CD14-positive monocyte (primary cell): ENCODE measurements at regions not wholly inside any gene's neighbourhood (a gene's known extent, or its start where the extent isn't known, plus 50 kb on each side); places are given as distances from the start of the nearest gene placed in this dataset.

Source experiments
- DNase-seq, 3 donors: peaks; one replicate each; pipeline ENCODE4 v3.0.0-alpha.2; 2011 to 2022
- H2AFZ ChIP-seq: 2 replicates; pipeline ENCODE4 v1.6.0; 2012; ENCODE audit warnings: mild to moderate bottlenecking, low read depth, low read length, inconsistent platforms; ENCODE audit not compliant: insufficient read depth, poor library complexity, severe bottlenecking
- H3K27ac ChIP-seq, 2 donors: 1 replicate in 1 of 2; 2 replicates in 1 of 2; pipeline ENCODE4 v1.5.1; 2012 to 2013; ENCODE audit warnings: low read length in 2 of 2, control low read depth in 1 of 2, inconsistent platforms in 1 of 2, low read depth in 1 of 2, mild to moderate bottlenecking in 1 of 2
- H3K27me3 ChIP-seq, 2 donors: one replicate each; pipeline versions ENCODE4 v1.6.0 to v1.6.1; 2011 to 2013; ENCODE audit warnings: low read length in 2 of 2; ENCODE audit not compliant: control insufficient read depth in 2 of 2, insufficient read depth in 2 of 2
- H3K36me3 ChIP-seq, 2 donors: replicated peaks in 1 of 2; 1 replicate in 1 of 2; 2 replicates in 1 of 2; pipeline versions ENCODE4 v1.5.1 to v1.6.1; 2012 to 2013; ENCODE audit warnings: low read length in 2 of 2, control low read depth in 1 of 2, inconsistent platforms in 1 of 2, mild to moderate bottlenecking in 1 of 2; ENCODE audit not compliant: insufficient read depth in 2 of 2, control insufficient read depth in 1 of 2
- H3K4me1 ChIP-seq, 2 donors: 1 replicate in 1 of 2; 2 replicates in 1 of 2; pipeline versions ENCODE4 v1.5.1 to v1.6.1; 2012 to 2013; ENCODE audit warnings: low read length in 2 of 2, control low read depth in 1 of 2, inconsistent platforms in 1 of 2, mild to moderate bottlenecking in 1 of 2, moderate library complexity in 1 of 2; ENCODE audit not compliant: insufficient read depth in 2 of 2, control insufficient read depth in 1 of 2
- H3K4me2 ChIP-seq: replicated peaks from 2 replicates; pipeline ENCODE3; 2012; ENCODE audit warnings: low read length, moderate library complexity, mild to moderate bottlenecking; ENCODE audit not compliant: poor library complexity, severe bottlenecking; ENCODE audit errors: extremely low read depth
- H3K4me3 ChIP-seq, 3 experiments: fragments of 200-600 bp in 1 of 3; sonication (generic) in 1 of 3; replicated peaks in 1 of 3; 1 replicate in 2 of 3; 2 replicates in 1 of 3; pipeline ENCODE4 v1.5.1; 2011 to 2013; ENCODE audit warnings: low read length in 3 of 3, mild to moderate bottlenecking in 3 of 3, control low read depth in 2 of 3, low read depth in 2 of 3, inconsistent platforms in 1 of 3, moderate library complexity in 1 of 3
- H3K79me2 ChIP-seq: 2 replicates; pipeline ENCODE4 v1.6.0; 2012; ENCODE audit warnings: mild to moderate bottlenecking, control low read depth, inconsistent platforms, low read length, moderate library complexity; ENCODE audit not compliant: insufficient read depth
- H3K9ac ChIP-seq: 2 replicates; pipeline ENCODE4 v1.6.0; 2017; ENCODE audit warnings: low read length, mild to moderate bottlenecking; ENCODE audit not compliant: insufficient read depth, poor library complexity, severe bottlenecking
- H3K9me3 ChIP-seq, 2 donors: replicated peaks in 1 of 2; 1 replicate in 1 of 2; 2 replicates in 1 of 2; pipeline versions ENCODE4 v1.5.1 to v1.6.1; 2012 to 2013; ENCODE audit warnings: low read length in 2 of 2, control low read depth in 1 of 2; ENCODE audit not compliant: control insufficient read depth in 1 of 2, insufficient read depth in 1 of 2
- H4K20me1 ChIP-seq: 2 replicates; pipeline ENCODE4 v1.6.0; 2012; ENCODE audit warnings: mild to moderate bottlenecking, low read length, control low read depth, moderate library complexity; ENCODE audit not compliant: insufficient read depth
- H3K27ac Mint-ChIP-seq, 7 donors: one replicate each; pipeline ENCODE4 v1.8.0; 2020; ENCODE audit warnings: mild to moderate bottlenecking in 7 of 7, mixed read lengths in 7 of 7, moderate library complexity in 6 of 7, inconsistent platforms in 2 of 7
- H3K27me3 Mint-ChIP-seq, 3 donors: one replicate each; pipeline ENCODE4 v1.8.0; 2021 to 2022; ENCODE audit warnings: low read depth in 3 of 3, mild to moderate bottlenecking in 3 of 3, mixed read lengths in 3 of 3, moderate library complexity in 3 of 3, inconsistent platforms in 1 of 3
- H3K36me3 Mint-ChIP-seq, 2 donors: one replicate each; pipeline ENCODE4 v1.8.0; 2020; ENCODE audit warnings: mixed read lengths in 2 of 2, inconsistent platforms in 1 of 2, mild to moderate bottlenecking in 1 of 2
- H3K4me1 Mint-ChIP-seq: one replicate; pipeline ENCODE4 v1.8.0; 2020; ENCODE audit warnings: mild to moderate bottlenecking, mixed read lengths
- H3K4me3 Mint-ChIP-seq, 2 donors: one replicate each; pipeline ENCODE4 v1.8.0; 2020; ENCODE audit warnings: mild to moderate bottlenecking in 2 of 2, mixed read lengths in 2 of 2, moderate library complexity in 1 of 2
- H3K9me3 Mint-ChIP-seq, 7 donors: one replicate each; pipeline ENCODE4 v1.8.0; 2020 to 2022; ENCODE audit warnings: mixed read lengths in 7 of 7, mild to moderate bottlenecking in 6 of 7, moderate library complexity in 6 of 7, inconsistent platforms in 2 of 7
- WGBS: methylation state at CpG from one replicate; pipeline ENCODE4 v1.1.5; 2013; ENCODE audit warnings: missing lambda C conversion rate; ENCODE audit not compliant: insufficient coverage; 5-methylcytosine and 5-hydroxymethylcytosine counted together
- intact Hi-C, 2 donors: fragments of 100-400 bp; cut with micrococcal nuclease; formaldehyde crosslinking; loops; one replicate each; pipeline versions ENCODE4 v1.15.0 to v1.15.1; 2023
- TF ChIP-seq, protein P1 (sequence below): fragments of 200-600 bp; IDR thresholded peaks from one replicate; pipeline ENCODE4 v1.8.0; 2022; ENCODE audit warnings: antibody characterized with exemption, mild to moderate bottlenecking

DNA sequence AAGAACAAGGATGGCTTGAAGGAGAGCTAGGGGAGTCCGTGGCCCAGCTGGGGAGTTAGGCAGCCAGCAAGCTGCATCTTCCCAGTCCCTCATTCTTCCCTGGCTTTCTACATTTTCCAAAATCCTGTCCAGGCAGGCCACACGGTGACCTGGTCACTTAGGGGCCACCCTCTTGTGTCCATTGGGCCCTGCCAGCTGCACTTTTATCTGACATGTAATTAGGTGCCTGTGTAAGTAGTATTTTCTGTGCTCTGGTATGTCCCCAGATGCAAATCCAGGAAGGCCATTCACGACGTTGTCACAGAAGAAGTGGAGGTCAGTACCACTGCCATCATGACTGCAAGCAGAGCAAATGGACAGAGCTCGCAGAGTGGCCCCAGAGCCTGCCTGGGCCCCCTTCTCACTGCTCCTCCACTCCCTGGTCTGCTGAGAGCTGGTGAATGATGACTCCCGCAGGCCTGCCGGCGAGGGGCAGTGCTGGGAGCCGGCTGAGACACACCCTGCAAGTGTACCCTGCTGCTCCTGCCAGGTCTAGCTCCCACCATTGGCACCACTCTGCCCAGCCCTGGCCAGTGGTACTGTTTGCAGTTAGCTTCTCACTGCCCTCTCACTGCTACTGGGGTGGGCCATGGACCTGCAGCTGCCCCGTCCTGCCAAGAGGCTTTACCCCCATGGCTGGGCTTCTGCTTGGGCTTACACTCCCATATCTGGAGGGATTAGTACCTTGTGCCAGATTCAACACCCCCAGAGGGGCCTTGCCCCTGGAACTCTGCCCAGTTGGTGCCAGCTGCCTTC, 98.2 kb downstream of the GLRX3 start:
- H3K27me3 Mint-ChIP-seq: peaks cover 11 to 43% (median 17%) of the 10 kb centered on the region in 3 donors
- Histone ChIP-seq H3K9me3 (peaks cover 0 to 7% of the 10 kb centered on the region in 2 donors), H3K4me2 (no peak overlapping the region), H3K9ac (no peak overlapping the region), H3K79me2 (no peaks in the 10 kb centered on the region), H3K4me1 (no peaks in the 10 kb centered on the region), H2AFZ (no peak overlapping the region), H3K27ac (no peak overlapping the region), H3K27me3 (peaks cover 2 to 9% of the 10 kb centered on the region in 2 donors), H4K20me1 (no peaks in the 10 kb centered on the region), H3K4me3 (no peak overlapping the region), H3K36me3 (no peaks in the 10 kb centered on the region)
- no peaks in the 10 kb centered on the region for H3K36me3 Mint-ChIP-seq
- H3K27ac Mint-ChIP-seq: no peak overlapping the region
- no peak for DNase-seq
- no peak overlapping the region for H3K4me3 Mint-ChIP-seq
- intact Hi-C loops: no loop called here
- TF ChIP-seq, protein P1, sequence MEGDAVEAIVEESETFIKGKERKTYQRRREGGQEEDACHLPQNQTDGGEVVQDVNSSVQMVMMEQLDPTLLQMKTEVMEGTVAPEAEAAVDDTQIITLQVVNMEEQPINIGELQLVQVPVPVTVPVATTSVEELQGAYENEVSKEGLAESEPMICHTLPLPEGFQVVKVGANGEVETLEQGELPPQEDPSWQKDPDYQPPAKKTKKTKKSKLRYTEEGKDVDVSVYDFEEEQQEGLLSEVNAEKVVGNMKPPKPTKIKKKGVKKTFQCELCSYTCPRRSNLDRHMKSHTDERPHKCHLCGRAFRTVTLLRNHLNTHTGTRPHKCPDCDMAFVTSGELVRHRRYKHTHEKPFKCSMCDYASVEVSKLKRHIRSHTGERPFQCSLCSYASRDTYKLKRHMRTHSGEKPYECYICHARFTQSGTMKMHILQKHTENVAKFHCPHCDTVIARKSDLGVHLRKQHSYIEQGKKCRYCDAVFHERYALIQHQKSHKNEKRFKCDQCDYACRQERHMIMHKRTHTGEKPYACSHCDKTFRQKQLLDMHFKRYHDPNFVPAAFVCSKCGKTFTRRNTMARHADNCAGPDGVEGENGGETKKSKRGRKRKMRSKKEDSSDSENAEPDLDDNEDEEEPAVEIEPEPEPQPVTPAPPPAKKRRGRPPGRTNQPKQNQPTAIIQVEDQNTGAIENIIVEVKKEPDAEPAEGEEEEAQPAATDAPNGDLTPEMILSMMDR: no peak
- H3K4me1 Mint-ChIP-seq: no peaks in the 10 kb centered on the region
- peaks cover under 1 to 13% (median 6%) of the 10 kb centered on the region in 7 donors for H3K9me3 Mint-ChIP-seq
- WGBS: 81% methylated on average over 9 of the region's 10 CpGs

DNA sequence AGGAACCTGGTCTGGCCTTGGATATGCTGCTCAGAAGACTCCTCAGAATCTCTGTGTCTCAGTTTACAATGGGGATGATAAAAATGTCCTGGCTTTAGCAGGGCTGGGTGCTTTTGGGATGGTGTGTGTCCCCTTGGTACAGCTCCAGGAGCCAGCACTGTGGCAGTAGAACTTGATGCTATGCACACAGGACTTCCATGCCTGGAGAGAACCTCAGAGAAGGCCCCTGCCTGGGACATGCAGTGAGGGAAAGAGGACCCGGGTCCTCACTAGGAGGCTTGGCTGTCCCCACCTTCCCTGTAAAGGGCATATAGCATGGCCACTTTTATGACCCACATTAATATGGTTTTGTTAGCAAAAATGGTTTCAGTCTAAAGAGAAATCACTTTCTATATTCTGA, 100.5 kb downstream of the GLRX3 start:
- Mint-ChIP-seq H3K27me3 (peaks cover 12 to 49% (median 27%) of the 10 kb centered on the region in 3 donors), H3K9me3 (peaks cover 8 to 31% (median 21%) of the 10 kb centered on the region in 7 donors), H3K4me3 (peak overlapping the region in 1 of 2 donors; percentile 18), H3K27ac (no peak overlapping the region), H3K4me1 (no peaks in the 10 kb centered on the region), H3K36me3 (no peaks in the 10 kb centered on the region)
- TF ChIP-seq, protein P1: no peak
- peaks cover 5 to 19% of the 10 kb centered on the region in 2 donors for H3K27me3 ChIP-seq
- H3K9me3 ChIP-seq: peaks cover 10 to 13% of the 10 kb centered on the region in 2 donors
- no peak for DNase-seq
- no peaks in the 10 kb centered on the region for H3K4me1 ChIP-seq
- H4K20me1 ChIP-seq: no peaks in the 10 kb centered on the region
- no peaks in the 10 kb centered on the region for H3K79me2 ChIP-seq
- H3K4me3 ChIP-seq: no peak overlapping the region
- no peak overlapping the region for H3K9ac ChIP-seq
- intact Hi-C loops: no loop called here
- no peaks in the 10 kb centered on the region for H3K36me3 ChIP-seq
- WGBS: no CpG with 5 or more reads among the region's 1 CpG
- no peak overlapping the region for H3K4me2 ChIP-seq
- no peak overlapping the region for H2AFZ ChIP-seq
- H3K27ac ChIP-seq: no peak overlapping the region
